Panc1 (cell line): ENCODE measurements at regions not wholly inside any gene's neighbourhood (a gene's known extent, or its start where the extent isn't known, plus 50 kb on each side); places are given as distances from the start of the nearest gene placed in this dataset.

Source experiments
- ATAC-seq: fragments of 200-7000 bp; cut with Tn5 transposase; 2 replicates; pipeline ENCODE4 v1.9.1; 2020; ENCODE audit warnings: mild to moderate bottlenecking, moderate library complexity
- BruUV-seq: library from RNA; stranded (reverse); fragments of 400-500 nt; replicated peaks from 2 replicates; lab custom pipeline; 2021; lab: Mats Ljungman, UMichigan
- CTCF ChIA-PET: fragments of 300-600 bp; sonication (Branson Sonifier 250); formaldehyde crosslinking; loops from one replicate; lab custom pipeline; 2022; ENCODE audit warnings: antibody characterized with exemption; lab: Charles Lee
- POLR2A ChIA-PET: fragments of 300-600 bp; sonication (Branson Sonifier 250); formaldehyde crosslinking; loops from one replicate; lab custom pipeline; 2022; ENCODE audit warnings: antibody characterized with exemption; lab: Charles Lee
- DNase-seq: peaks from one replicate; pipeline ENCODE4 v3.0.0-alpha.2; 2010; ENCODE audit warnings: low read depth, low spot score
- H3K27ac ChIP-seq: 2 replicates; pipeline ENCODE4 v1.5.1; 2011; ENCODE audit warnings: mild to moderate bottlenecking, low read length, inconsistent platforms
- H3K27me3 ChIP-seq: fragments of 200-500 bp; sonication (Bioruptor generic); 2 replicates; pipeline ENCODE4 v1.6.0; 2014; ENCODE audit warnings: low read length, inconsistent platforms; ENCODE audit not compliant: control insufficient read depth, insufficient read depth
- H3K36me3 ChIP-seq: fragments of 200-500 bp; sonication (Bioruptor generic); 2 replicates; pipeline ENCODE4 v1.5.1; 2014; ENCODE audit warnings: inconsistent platforms, mild to moderate bottlenecking, low read length, moderate library complexity; ENCODE audit not compliant: control insufficient read depth, insufficient read depth
- H3K4me1 ChIP-seq: 2 replicates; pipeline ENCODE4 v1.5.1; 2011; ENCODE audit warnings: inconsistent platforms, mild to moderate bottlenecking, low read length, moderate library complexity; ENCODE audit not compliant: control insufficient read depth, insufficient read depth
- H3K4me3 ChIP-seq, 2 experiments: 2 replicates each; pipeline ENCODE4 v1.5.1; 2011 to 2012; ENCODE audit warnings: low read depth in 2 of 2, low read length in 2 of 2, mild to moderate bottlenecking in 2 of 2, inconsistent platforms in 1 of 2, moderate library complexity in 1 of 2
- H3K9me3 ChIP-seq: fragments of 200-500 bp; sonication (Bioruptor generic); 2 replicates; pipeline ENCODE4 v1.5.1; 2014; ENCODE audit warnings: low read depth, mild to moderate bottlenecking, inconsistent platforms, low read length, moderate library complexity; ENCODE audit not compliant: control insufficient read depth, insufficient read depth
- POLR2AphosphoS5 ChIP-seq: IDR thresholded peaks from 2 replicates; pipeline ENCODE4 v1.6.1; 2012; ENCODE audit warnings: mild to moderate bottlenecking, low read depth, low read length, moderate library complexity
- SIN3A ChIP-seq: IDR thresholded peaks from 2 replicates; pipeline ENCODE4 v1.6.1; 2012; ENCODE audit warnings: low read depth, mild to moderate bottlenecking, low read length, moderate library complexity, borderline replicate concordance; ENCODE audit not compliant: insufficient read depth
- TCF7L2 ChIP-seq: IDR thresholded peaks from 2 replicates; pipeline ENCODE4 v1.6.1; 2011; ENCODE audit warnings: mild to moderate bottlenecking, low read depth, low read length, inconsistent platforms
- in situ Hi-C: cut with HindIII; loops from 2 replicates; pipeline ENCODE4 v1.10.0; 2016; ENCODE audit warnings: low sequenced_read_pairs, low pct_unique_long_range_greater_than_20kb
- intact Hi-C: fragments of 100-400 bp; cut with micrococcal nuclease; formaldehyde crosslinking; loops from one replicate; pipeline ENCODE4 v1.10.0; 2022; ENCODE audit not compliant: unreplicated experiment
- TF ChIP-seq, protein P1 (sequence below): fragments of 450-650 bp; IDR thresholded peaks from 2 replicates; pipeline ENCODE4 v1.5.1; 2017; ENCODE audit warnings: mild to moderate bottlenecking
- TF ChIP-seq, protein P2 (sequence below), 2 experiments: IDR thresholded peaks; 2 replicates each; pipeline ENCODE4 v1.6.1; 2011 to 2012; ENCODE audit warnings: low read depth in 2 of 2, control low read depth in 1 of 2, low read length in 1 of 2, mild to moderate bottlenecking in 1 of 2, moderate library complexity in 1 of 2; ENCODE audit not compliant: insufficient read depth in 1 of 2

DNA sequence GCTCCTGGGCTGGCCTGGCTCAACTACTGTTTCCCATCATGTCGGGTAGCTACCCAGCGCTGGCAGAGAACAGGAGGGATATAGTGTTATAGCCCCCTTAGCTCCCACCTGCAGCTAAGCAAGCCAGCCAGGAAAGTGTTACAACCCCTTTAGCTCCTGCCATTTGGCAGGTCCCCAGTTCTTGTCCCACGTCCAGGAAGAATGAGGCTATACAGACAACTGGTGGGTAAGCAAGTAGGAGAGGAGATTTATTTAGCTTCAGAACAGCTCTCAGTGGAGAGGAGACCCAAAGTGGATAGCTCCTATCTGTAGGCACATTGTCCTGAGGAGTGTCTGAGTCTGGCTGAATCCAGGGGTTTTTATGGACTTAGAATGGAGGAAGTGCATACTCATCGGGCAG is 741.1 kb upstream of the B3GALT2 start:
- TF ChIP-seq SIN3A (no peak), POLR2AphosphoS5 (no peak), TCF7L2 (no peak)
- TF ChIP-seq, protein P1, sequence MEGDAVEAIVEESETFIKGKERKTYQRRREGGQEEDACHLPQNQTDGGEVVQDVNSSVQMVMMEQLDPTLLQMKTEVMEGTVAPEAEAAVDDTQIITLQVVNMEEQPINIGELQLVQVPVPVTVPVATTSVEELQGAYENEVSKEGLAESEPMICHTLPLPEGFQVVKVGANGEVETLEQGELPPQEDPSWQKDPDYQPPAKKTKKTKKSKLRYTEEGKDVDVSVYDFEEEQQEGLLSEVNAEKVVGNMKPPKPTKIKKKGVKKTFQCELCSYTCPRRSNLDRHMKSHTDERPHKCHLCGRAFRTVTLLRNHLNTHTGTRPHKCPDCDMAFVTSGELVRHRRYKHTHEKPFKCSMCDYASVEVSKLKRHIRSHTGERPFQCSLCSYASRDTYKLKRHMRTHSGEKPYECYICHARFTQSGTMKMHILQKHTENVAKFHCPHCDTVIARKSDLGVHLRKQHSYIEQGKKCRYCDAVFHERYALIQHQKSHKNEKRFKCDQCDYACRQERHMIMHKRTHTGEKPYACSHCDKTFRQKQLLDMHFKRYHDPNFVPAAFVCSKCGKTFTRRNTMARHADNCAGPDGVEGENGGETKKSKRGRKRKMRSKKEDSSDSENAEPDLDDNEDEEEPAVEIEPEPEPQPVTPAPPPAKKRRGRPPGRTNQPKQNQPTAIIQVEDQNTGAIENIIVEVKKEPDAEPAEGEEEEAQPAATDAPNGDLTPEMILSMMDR, result no peak
- TF ChIP-seq, protein P2, sequence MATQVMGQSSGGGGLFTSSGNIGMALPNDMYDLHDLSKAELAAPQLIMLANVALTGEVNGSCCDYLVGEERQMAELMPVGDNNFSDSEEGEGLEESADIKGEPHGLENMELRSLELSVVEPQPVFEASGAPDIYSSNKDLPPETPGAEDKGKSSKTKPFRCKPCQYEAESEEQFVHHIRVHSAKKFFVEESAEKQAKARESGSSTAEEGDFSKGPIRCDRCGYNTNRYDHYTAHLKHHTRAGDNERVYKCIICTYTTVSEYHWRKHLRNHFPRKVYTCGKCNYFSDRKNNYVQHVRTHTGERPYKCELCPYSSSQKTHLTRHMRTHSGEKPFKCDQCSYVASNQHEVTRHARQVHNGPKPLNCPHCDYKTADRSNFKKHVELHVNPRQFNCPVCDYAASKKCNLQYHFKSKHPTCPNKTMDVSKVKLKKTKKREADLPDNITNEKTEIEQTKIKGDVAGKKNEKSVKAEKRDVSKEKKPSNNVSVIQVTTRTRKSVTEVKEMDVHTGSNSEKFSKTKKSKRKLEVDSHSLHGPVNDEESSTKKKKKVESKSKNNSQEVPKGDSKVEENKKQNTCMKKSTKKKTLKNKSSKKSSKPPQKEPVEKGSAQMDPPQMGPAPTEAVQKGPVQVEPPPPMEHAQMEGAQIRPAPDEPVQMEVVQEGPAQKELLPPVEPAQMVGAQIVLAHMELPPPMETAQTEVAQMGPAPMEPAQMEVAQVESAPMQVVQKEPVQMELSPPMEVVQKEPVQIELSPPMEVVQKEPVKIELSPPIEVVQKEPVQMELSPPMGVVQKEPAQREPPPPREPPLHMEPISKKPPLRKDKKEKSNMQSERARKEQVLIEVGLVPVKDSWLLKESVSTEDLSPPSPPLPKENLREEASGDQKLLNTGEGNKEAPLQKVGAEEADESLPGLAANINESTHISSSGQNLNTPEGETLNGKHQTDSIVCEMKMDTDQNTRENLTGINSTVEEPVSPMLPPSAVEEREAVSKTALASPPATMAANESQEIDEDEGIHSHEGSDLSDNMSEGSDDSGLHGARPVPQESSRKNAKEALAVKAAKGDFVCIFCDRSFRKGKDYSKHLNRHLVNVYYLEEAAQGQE (IDR thresholded peaks at IDR 0.05; ENCODE audit: insufficient read depth in 1 of 2, low read depth in 2 of 2, low read length in 1 of 2), result no peak
- Histone ChIP-seq H3K36me3 (no peaks in the 10 kb centered on the region), H3K4me3 (no peak overlapping the region), H3K27ac (no peak overlapping the region), H3K9me3 (peaks cover 4% of the 10 kb centered on the region; the same call in 1 of the 2 replicates), H3K4me1 (no peaks in the 10 kb centered on the region), H3K27me3 (no peaks in the 10 kb centered on the region)
- DNase-seq, result no peak
- intact Hi-C loops, result no loop called here
- ChIA-PET POLR2A (no interaction called here), CTCF (no interaction called here)
- no peak for ATAC-seq
- BruUV-seq, result no TSS peak
- in situ Hi-C loops, result no loop called here

DNA sequence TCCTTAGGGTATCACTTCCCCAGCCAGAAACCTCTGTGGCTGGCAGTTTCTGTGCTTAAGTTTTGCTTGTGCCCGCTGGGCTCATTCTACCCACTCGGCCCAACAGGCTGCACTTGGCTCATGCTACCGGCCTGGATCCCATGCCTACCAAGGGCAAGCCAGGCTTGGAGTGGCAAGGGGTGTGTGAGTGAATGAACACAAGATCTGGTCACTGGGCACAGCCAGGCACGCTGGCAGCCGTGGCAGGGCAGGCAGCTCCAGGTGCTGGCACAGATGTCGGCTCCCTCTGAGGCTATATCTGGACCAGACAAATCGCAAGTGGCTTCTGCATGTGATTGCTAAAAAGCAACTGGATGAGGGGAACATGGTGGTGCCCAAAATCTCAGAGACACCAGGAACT is 740.5 kb upstream of the B3GALT2 start:
- Histone ChIP-seq H3K36me3 (no peaks in the 10 kb centered on the region), H3K4me1 (no peaks in the 10 kb centered on the region), H3K27ac (no peak overlapping the region), H3K27me3 (no peaks in the 10 kb centered on the region), H3K9me3 (peaks cover 4% of the 10 kb centered on the region; the same call in 1 of the 2 replicates), H3K4me3 (no peak overlapping the region)
- CTCF ChIA-PET, result no interaction called here
- intact Hi-C loops, result no loop called here
- DNase-seq (no peak), ATAC-seq (no peak)
- POLR2A ChIA-PET, result no interaction called here
- TF ChIP-seq POLR2AphosphoS5 (no peak), TCF7L2 (no peak), SIN3A (no peak)
- TF ChIP-seq, protein P1, result no peak
- TF ChIP-seq, protein P2 (IDR thresholded peaks at IDR 0.05; ENCODE audit: insufficient read depth in 1 of 2, low read depth in 2 of 2, low read length in 1 of 2), result no peak
- BruUV-seq, result no TSS peak
- in situ Hi-C loops, result no loop called here
